Activated naive CD4-positive, alpha-beta T cell treated with anti-CD3 and anti-CD28 coated beads, Interleukin-2, amount 50 U/mL, for 72 hours (primary cell): ENCODE measurements at regions not wholly inside any gene's neighbourhood (a gene's known extent, or its start where the extent isn't known, plus 50 kb on each side); places are given as distances from the start of the nearest gene placed in this dataset.
"Not testable (repeated sequence)": the region's sequence is repeated elsewhere in the genome, so short reads cannot be mapped to it uniquely, and the experiment has no call there.

Experiments used
- ATAC-seq, 2 donors: fragments of 150-1000 bp; cut with Tn5 transposase; 2 replicates each; pipeline ENCODE4 v1.10.0; 2021; ENCODE audit warnings: mild to moderate bottlenecking in 2 of 2, moderate library complexity in 2 of 2
- DNase-seq, 2 donors: peaks; one replicate each; pipeline ENCODE4 v3.0.0; 2021 to 2022; ENCODE audit warnings: low spot score in 2 of 2
- H3K27ac Mint-ChIP-seq, 2 donors: one replicate each; pipeline ENCODE4 v1.8.0; 2022; ENCODE audit warnings: mild to moderate bottlenecking in 2 of 2, mixed read lengths in 2 of 2
- H3K36me3 Mint-ChIP-seq, 2 donors: one replicate each; pipeline ENCODE4 v1.8.0; 2022; ENCODE audit warnings: mixed read lengths in 2 of 2
- H3K9me3 Mint-ChIP-seq, 2 donors: one replicate each; pipeline ENCODE4 v1.8.0; 2022; ENCODE audit warnings: mixed read lengths in 2 of 2

GRCh38 chr4:43567644-43568043, 675.1 kb downstream of the GRXCR1 start:
- no peaks in the 10 kb centered on the region for H3K36me3 Mint-ChIP-seq
- ATAC-seq (no peak), DNase-seq (no peak)
- peaks cover 4% of the 10 kb centered on the region in 2 donors for H3K9me3 Mint-ChIP-seq
- H3K27ac Mint-ChIP-seq, result no peak overlapping the region

- H3K36me3 Mint-ChIP-seq, result peaks cover 0 to 5% of the 10 kb centered on the region in 2 donors
- peaks cover 13% of the 10 kb centered on the region in 2 donors for H3K9me3 Mint-ChIP-seq
- ATAC-seq, result no peak
- DNase-seq, result no peak
- H3K27ac Mint-ChIP-seq, result no peak overlapping the region
These were observed 694.3 kb downstream of the GRXCR1 start for GRCh38 chr4:43586813-43587212.

GRCh38 chr4:43587758-43588157, 695.2 kb downstream of the GRXCR1 start:
- Mint-ChIP-seq H3K36me3 (peaks cover 0 to 5% of the 10 kb centered on the region in 2 donors), H3K9me3 (peaks cover 9 to 17% of the 10 kb centered on the region in 2 donors), H3K27ac (no peak overlapping the region)
- no peak for DNase-seq
- ATAC-seq, result no peak

GRCh38 chr4:43607400-43607799, 714.9 kb downstream of the GRXCR1 start:
- no peaks in the 10 kb centered on the region for H3K36me3 Mint-ChIP-seq
- no peak for DNase-seq
- peaks cover 13 to 26% of the 10 kb centered on the region in 2 donors for H3K9me3 Mint-ChIP-seq
- ATAC-seq, result no peak
- no peak overlapping the region for H3K27ac Mint-ChIP-seq

- no peak for ATAC-seq
- Mint-ChIP-seq H3K27ac (no peak overlapping the region), H3K9me3 (peaks cover 13 to 26% of the 10 kb centered on the region in 2 donors), H3K36me3 (no peaks in the 10 kb centered on the region)
- DNase-seq, result no peak
These were observed 715.4 kb downstream of the GRXCR1 start for GRCh38 chr4:43607827-43608461.

GRCh38 chr4:43619219-43619618, 726.7 kb downstream of the GRXCR1 start:
- Mint-ChIP-seq H3K36me3 (peaks cover 0 to 6% of the 10 kb centered on the region in 2 donors), H3K9me3 (peaks cover 32 to 54% of the 10 kb centered on the region in 2 donors), H3K27ac (no peak overlapping the region)
- ATAC-seq (no peak), DNase-seq (no peak)

- H3K36me3 Mint-ChIP-seq, result peaks cover 5 to 13% of the 10 kb centered on the region in 2 donors
- ATAC-seq, DNase-seq, H3K27ac Mint-ChIP-seq: not testable (repeated sequence)
- H3K9me3 Mint-ChIP-seq, result peaks cover 30 to 47% of the 10 kb centered on the region in 2 donors
These were observed 745.4 kb downstream of the GRXCR1 start for GRCh38 chr4:43637893-43638292.

GRCh38 chr4:43651991-43652390, 759.5 kb downstream of the GRXCR1 start:
- DNase-seq (no peak), ATAC-seq (no peak)
- Mint-ChIP-seq H3K36me3 (peaks cover 0 to 8% of the 10 kb centered on the region in 2 donors), H3K9me3 (peaks cover 14 to 18% of the 10 kb centered on the region in 2 donors), H3K27ac (no peak overlapping the region)

GRCh38 chr4:43659547-43659946, 767.0 kb downstream of the GRXCR1 start:
- not testable (repeated sequence) for ATAC-seq, DNase-seq, H3K27ac Mint-ChIP-seq
- H3K9me3 Mint-ChIP-seq, result peaks cover 12 to 20% of the 10 kb centered on the region in 2 donors
- peaks cover 0 to 11% of the 10 kb centered on the region in 2 donors for H3K36me3 Mint-ChIP-seq

GRCh38 chr4:43672265-43672885, 776.2 kb downstream of the KCTD8 start:
- DNase-seq, H3K27ac Mint-ChIP-seq, ATAC-seq: not testable (repeated sequence)
- Mint-ChIP-seq H3K9me3 (peaks cover 28 to 30% of the 10 kb centered on the region in 2 donors), H3K36me3 (peaks cover 0 to 11% of the 10 kb centered on the region in 2 donors)

GRCh38 chr4:43680421-43680820, 768.2 kb downstream of the KCTD8 start:
- ATAC-seq (no peak), DNase-seq (no peak)
- Mint-ChIP-seq H3K9me3 (peaks cover 13 to 27% of the 10 kb centered on the region in 2 donors), H3K27ac (no peak overlapping the region), H3K36me3 (peaks cover 0 to 8% of the 10 kb centered on the region in 2 donors)

GRCh38 chr4:43682551-43682950, 766.1 kb downstream of the KCTD8 start:
- H3K27ac Mint-ChIP-seq, result no peak overlapping the region
- peaks cover 0 to 8% of the 10 kb centered on the region in 2 donors for H3K36me3 Mint-ChIP-seq
- DNase-seq, result no peak
- ATAC-seq, result no peak
- H3K9me3 Mint-ChIP-seq, result peaks cover 8 to 18% of the 10 kb centered on the region in 2 donors

- ATAC-seq (no peak), DNase-seq (no peak)
- Mint-ChIP-seq H3K27ac (no peak overlapping the region), H3K36me3 (peaks cover 0 to 6% of the 10 kb centered on the region in 2 donors), H3K9me3 (peaks cover 3 to 16% of the 10 kb centered on the region in 2 donors)
These were observed 758.5 kb downstream of the KCTD8 start for GRCh38 chr4:43690116-43690515.

GRCh38 chr4:43693876-43694275, 754.7 kb downstream of the KCTD8 start:
- H3K36me3 Mint-ChIP-seq, result peaks cover 0 to 6% of the 10 kb centered on the region in 2 donors
- ATAC-seq (no peak), DNase-seq (no peak)
- peaks cover 10 to 22% of the 10 kb centered on the region in 2 donors for H3K9me3 Mint-ChIP-seq
- H3K27ac Mint-ChIP-seq, result no peak overlapping the region

GRCh38 chr4:43709443-43709842, 739.2 kb downstream of the KCTD8 start:
- DNase-seq, result no peak
- no peak for ATAC-seq
- Mint-ChIP-seq H3K27ac (no peak overlapping the region), H3K9me3 (peaks cover 14 to 21% of the 10 kb centered on the region in 2 donors), H3K36me3 (no peaks in the 10 kb centered on the region)

GRCh38 chr4:43716721-43717395, 731.8 kb downstream of the KCTD8 start:
- DNase-seq (no peak), ATAC-seq (no peak)
- H3K36me3 Mint-ChIP-seq, result no peaks in the 10 kb centered on the region
- no peak overlapping the region for H3K27ac Mint-ChIP-seq
- peaks cover 9 to 17% of the 10 kb centered on the region in 2 donors for H3K9me3 Mint-ChIP-seq

GRCh38 chr4:43718369-43718768, 730.2 kb downstream of the KCTD8 start:
- no peak overlapping the region for H3K27ac Mint-ChIP-seq
- no peaks in the 10 kb centered on the region for H3K36me3 Mint-ChIP-seq
- DNase-seq, result no peak
- ATAC-seq, result no peak
- peaks cover 0 to 7% of the 10 kb centered on the region in 2 donors for H3K9me3 Mint-ChIP-seq
